Inflammatory macrophage treated with lipopolysaccharide for 4 hours (primary cell): ENCODE measurements at regions not wholly inside any gene's neighbourhood (a gene's known extent, or its start where the extent isn't known, plus 50 kb on each side); places are given as distances from the start of the nearest gene placed in this dataset.
"Not testable (repeated sequence)": the region's sequence is repeated elsewhere in the genome, so short reads cannot be mapped to it uniquely, and the experiment has no call there.

ENCODE experiments used
- DNase-seq: peaks from one replicate; pipeline ENCODE4 v3.0.0-alpha.2; 2020

- no peak for DNase-seq
Measured at GRCh38 chr2:59366288-59366687, 1125.2 kb upstream of the FANCL start.

- DNase-seq, result no peak
Measured at GRCh38 chr2:59354498-59354897, 1113.4 kb upstream of the FANCL start.

GRCh38 chr2:59353306-59353921 is 1112.3 kb upstream of the FANCL start:
- DNase-seq, result no peak

- DNase-seq, result no peak
Measured at GRCh38 chr2:59342166-59342565, 1101.0 kb upstream of the FANCL start.

- DNase-seq, result no peak
Measured at GRCh38 chr2:59339837-59340207, 1098.7 kb upstream of the FANCL start.

- no peak for DNase-seq
Measured at GRCh38 chr2:59339121-59339836, 1098.2 kb upstream of the FANCL start.

- no peak for DNase-seq
Measured at GRCh38 chr2:59333007-59333406, 1091.9 kb upstream of the FANCL start.

- not testable (repeated sequence) for DNase-seq
Measured at GRCh38 chr2:59326581-59327365, 1085.6 kb upstream of the FANCL start.

- no peak for DNase-seq
Measured at GRCh38 chr2:59322870-59323269, 1081.7 kb upstream of the FANCL start.

- no peak for DNase-seq
Measured at GRCh38 chr2:59322005-59322404, 1080.9 kb upstream of the FANCL start.

GRCh38 chr2:59314031-59314766 is 1073.1 kb upstream of the FANCL start:
- no peak for DNase-seq

GRCh38 chr2:59312967-59313940 is 1072.1 kb upstream of the FANCL start:
- no peak for DNase-seq

- peak; percentile 11 for DNase-seq
Measured at GRCh38 chr2:59312029-59312428, 1070.9 kb upstream of the FANCL start.

- no peak for DNase-seq
Measured at GRCh38 chr2:59308108-59308507, 1067.0 kb upstream of the FANCL start.

GRCh38 chr2:59307196-59307595 is 1066.1 kb upstream of the FANCL start:
- no peak for DNase-seq

- DNase-seq, result no peak
Measured at GRCh38 chr2:59303272-59303671, 1062.1 kb upstream of the FANCL start.

GRCh38 chr2:59302683-59303082 is 1061.6 kb upstream of the FANCL start:
- DNase-seq, result no peak

GRCh38 chr2:59301466-59302402 is 1060.6 kb upstream of the FANCL start:
- DNase-seq, result peak; percentile 74

GRCh38 chr2:59297816-59298215 is 1056.7 kb upstream of the FANCL start:
- DNase-seq, result no peak

- DNase-seq, result no peak
Measured at GRCh38 chr2:59296279-59296678, 1055.2 kb upstream of the FANCL start.
